B cell (primary cell): ENCODE measurements at regions not wholly inside any gene's neighbourhood (a gene's known extent, or its start where the extent isn't known, plus 50 kb on each side); places are given as distances from the start of the nearest gene placed in this dataset.

Experiments
- EZH2 ChIP-seq: IDR thresholded peaks from 2 replicates; pipeline ENCODE4 v1.6.1; 2012; ENCODE audit warnings: borderline replicate concordance, low read depth, mild to moderate bottlenecking, moderate library complexity, low read length; ENCODE audit not compliant: insufficient read depth, poor library complexity, severe bottlenecking
- TF ChIP-seq, protein P1 (sequence below): fragments of 200-600 bp; IDR thresholded peaks from one replicate; pipeline ENCODE4 v1.8.0; 2022; ENCODE audit warnings: antibody characterized with exemption, mild to moderate bottlenecking

DNA sequence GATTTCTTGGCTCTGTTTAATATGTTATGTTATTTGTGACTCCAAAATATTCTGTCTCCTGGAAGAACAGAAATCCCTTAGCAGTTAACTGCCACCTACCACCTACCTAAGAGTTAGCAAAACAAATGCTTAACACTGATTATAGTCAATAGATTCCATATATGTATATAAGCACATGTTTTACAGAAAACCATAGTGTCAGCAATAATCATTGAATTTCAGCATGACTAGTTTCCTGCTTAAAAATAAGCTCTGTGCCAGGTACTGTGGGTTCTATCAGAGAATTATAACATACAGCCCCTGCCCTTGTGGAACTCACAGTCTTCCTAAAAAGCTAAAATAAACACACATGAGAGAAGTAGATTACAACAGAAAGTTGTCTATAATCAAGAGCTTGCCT, 561.9 kb upstream of the CAMK1G start:
- TF ChIP-seq, protein P1, sequence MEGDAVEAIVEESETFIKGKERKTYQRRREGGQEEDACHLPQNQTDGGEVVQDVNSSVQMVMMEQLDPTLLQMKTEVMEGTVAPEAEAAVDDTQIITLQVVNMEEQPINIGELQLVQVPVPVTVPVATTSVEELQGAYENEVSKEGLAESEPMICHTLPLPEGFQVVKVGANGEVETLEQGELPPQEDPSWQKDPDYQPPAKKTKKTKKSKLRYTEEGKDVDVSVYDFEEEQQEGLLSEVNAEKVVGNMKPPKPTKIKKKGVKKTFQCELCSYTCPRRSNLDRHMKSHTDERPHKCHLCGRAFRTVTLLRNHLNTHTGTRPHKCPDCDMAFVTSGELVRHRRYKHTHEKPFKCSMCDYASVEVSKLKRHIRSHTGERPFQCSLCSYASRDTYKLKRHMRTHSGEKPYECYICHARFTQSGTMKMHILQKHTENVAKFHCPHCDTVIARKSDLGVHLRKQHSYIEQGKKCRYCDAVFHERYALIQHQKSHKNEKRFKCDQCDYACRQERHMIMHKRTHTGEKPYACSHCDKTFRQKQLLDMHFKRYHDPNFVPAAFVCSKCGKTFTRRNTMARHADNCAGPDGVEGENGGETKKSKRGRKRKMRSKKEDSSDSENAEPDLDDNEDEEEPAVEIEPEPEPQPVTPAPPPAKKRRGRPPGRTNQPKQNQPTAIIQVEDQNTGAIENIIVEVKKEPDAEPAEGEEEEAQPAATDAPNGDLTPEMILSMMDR = no peak
- no peak for TF ChIP-seq EZH2
